ENCODE measurements at regions not wholly inside any gene's neighbourhood (a gene's known extent, or its start where the extent isn't known, plus 50 kb on each side); places are given as distances from the start of the nearest gene placed in this dataset.

DNA sequence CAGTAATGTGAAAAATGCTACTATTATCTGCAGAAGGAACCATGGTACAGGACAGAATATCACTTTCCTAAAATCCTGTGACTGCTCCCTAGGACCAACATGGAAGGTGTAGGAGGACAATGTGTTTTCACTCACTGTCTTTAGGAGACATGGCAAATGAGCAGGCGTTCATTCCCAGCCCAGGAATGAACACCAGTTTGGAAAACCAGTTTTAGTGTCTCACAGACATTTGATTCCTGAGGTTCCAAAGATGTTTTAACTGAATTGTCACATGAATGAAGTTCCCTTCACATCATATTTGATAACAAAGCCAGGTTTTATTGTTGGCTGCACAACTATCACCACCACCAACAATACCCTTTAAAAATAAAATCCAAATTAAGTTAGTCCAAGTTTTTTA lies 178.2 kb downstream of the ENC1 start:
- no peak overlapping the region for H2AFZ ChIP-seq (ENCODE audit: low read depth, low read length)
- H3K9me1 ChIP-seq (replicated peaks; ENCODE audit: control insufficient read depth, extremely low read depth, insufficient read depth, low read length), result no peaks in the 10 kb centered on the region
- ChIA-PET POLR2A (no interaction called here), CTCF (no interaction called here)
- TF ChIP-seq GATA2 (IDR thresholded peaks at IDR 0.05; ENCODE audit: insufficient read depth, insufficient read length, low read depth, low read length), result no peak
- TF ChIP-seq EZH2 (IDR thresholded peaks at IDR 0.05; ENCODE audit: borderline replicate concordance, low read depth, low read length, severe bottlenecking), result no peak
- no peak for TF ChIP-seq FOS (IDR thresholded peaks at IDR 0.05; ENCODE audit: borderline replicate concordance, insufficient read depth, low read length)
- TF ChIP-seq CTCF (IDR thresholded peaks at IDR 0.05; ENCODE audit: extremely low read depth in 1 of 2, insufficient read depth in 1 of 2, low read depth in 1 of 2, low read length in 2 of 2), result no peak
- no peak for TF ChIP-seq POLR2A (IDR thresholded peaks at IDR 0.05; ENCODE audit: low read depth, low read length)
- no peak for TF ChIP-seq MAX (IDR thresholded peaks at IDR 0.05; ENCODE audit: insufficient read depth, insufficient read length)
- no peak for TF ChIP-seq MYC (IDR thresholded peaks at IDR 0.05; ENCODE audit: low read depth, low read length)
- TF ChIP-seq JUN (IDR thresholded peaks at IDR 0.05; ENCODE audit: borderline replicate concordance, insufficient read depth, insufficient read length, low read depth), result no peak
- no peak for TF ChIP-seq POLR2AphosphoS5 (IDR thresholded peaks at IDR 0.05; ENCODE audit: insufficient read depth, low read depth, low read length)
- no peaks in the 10 kb centered on the region for H3K9me3 ChIP-seq (replicated peaks; ENCODE audit: control insufficient read depth, insufficient read depth, low read length)
- BruUV-seq (replicated peaks), result no TSS peak
- no peak overlapping the region for H3K4me2 ChIP-seq (ENCODE audit: insufficient read depth, low read length)
- DNase-seq (ENCODE audit: low read depth, low spot score) (no peak), FAIRE-seq (no peak)
- no peaks in the 10 kb centered on the region for H4K20me1 ChIP-seq (replicated peaks; ENCODE audit: control insufficient read depth, extremely low read depth, insufficient read depth, low read length)
- dilution Hi-C loops (cut with MboI; ENCODE audit: extremely low pct_ligation_motif_present, low sequenced_read_pairs), result no loop called here
- no peak overlapping the region for H3K4me3 ChIP-seq (replicated peaks in 1 of 3; ENCODE audit: insufficient read depth in 1 of 3, low read depth in 1 of 3, low read length in 3 of 3)
- no peaks in the 10 kb centered on the region for H3K4me1 ChIP-seq (ENCODE audit: control insufficient read depth, extremely low read depth, insufficient read depth, low read length)
- no peaks in the 10 kb centered on the region for H3K36me3 ChIP-seq (ENCODE audit: control insufficient read depth in 2 of 2, extremely low read depth in 1 of 2, insufficient read depth in 2 of 2, low read length in 2 of 2)
- H3K9ac ChIP-seq (replicated peaks; ENCODE audit: extremely low read depth, insufficient read depth, low read length), result no peak overlapping the region
- no peaks in the 10 kb centered on the region for H3K27me3 ChIP-seq (ENCODE audit: control insufficient read depth in 2 of 2, insufficient read depth in 2 of 2, low read length in 2 of 2)
- intact Hi-C loops (cut with micrococcal nuclease), result no loop called here
- H3K27ac ChIP-seq (ENCODE audit: insufficient read depth, low read depth, low read length), result no peak overlapping the region
- H3K79me2 ChIP-seq (ENCODE audit: control insufficient read depth, insufficient read depth, low read length), result no peaks in the 10 kb centered on the region

Measured in endothelial cell of umbilical vein (primary cell).